Esophagus squamous epithelium (tissue), 5 donors: ENCODE measurements at regions not wholly inside any gene's neighbourhood (a gene's known extent, or its start where the extent isn't known, plus 50 kb on each side); places are given as distances from the start of the nearest gene placed in this dataset.

Experiments
- DNase-seq: peaks from one replicate; lab custom pipeline; 2025; lab: John Stamatoyannopoulos, UW
- H3K27ac ChIP-seq, 4 donors: fragments of 200-600 bp; sonication (generic); one replicate each; pipeline ENCODE4 v1.5.1; 2016 to 2019; ENCODE audit warnings: mild to moderate bottlenecking in 1 of 4
- H3K27me3 ChIP-seq, 4 donors: fragments of 200-600 bp; sonication (generic); 1 replicate in 3 of 4; 2 replicates in 1 of 4; pipeline versions ENCODE4 v1.5.1 to v1.6.0; 2017 to 2021; ENCODE audit warnings: antibody characterized with exemption in 1 of 4
- H3K36me3 ChIP-seq, 3 donors: fragments of 200-600 bp; sonication (generic); one replicate each; pipeline ENCODE4 v1.5.1; 2016 to 2019
- H3K4me1 ChIP-seq, 3 donors: fragments of 200-600 bp; sonication (generic); one replicate each; pipeline ENCODE4 v1.5.1; 2017 to 2019
- H3K4me3 ChIP-seq, 4 donors: fragments of 200-600 bp; sonication (generic); 1 replicate in 3 of 4; 2 replicates in 1 of 4; pipeline ENCODE4 v1.5.1; 2016 to 2019; ENCODE audit warnings: mild to moderate bottlenecking in 2 of 4, moderate library complexity in 1 of 4
- H3K9me3 ChIP-seq, 3 donors: fragments of 200-600 bp; sonication (generic); one replicate each; pipeline ENCODE4 v1.5.1; 2016 to 2019
- CTCF ChIP-seq, 6 experiments: fragments of 450-650 bp in 4 of 6; fragments of 200-600 bp in 2 of 6; sonication (generic) in 2 of 6; IDR thresholded peaks; one replicate each; pipeline ENCODE4 v1.5.1; 2016 to 2019; ENCODE audit warnings: antibody characterized with exemption in 6 of 6, mild to moderate bottlenecking in 4 of 6, moderate library complexity in 4 of 6
- POLR2A ChIP-seq, 4 donors: fragments of 450-650 bp; IDR thresholded peaks; one replicate each; pipeline ENCODE4 v1.6.1; 2017; ENCODE audit warnings: antibody characterized with exemption in 4 of 4, mild to moderate bottlenecking in 4 of 4, moderate library complexity in 3 of 4
- WGBS, 2 donors: methylation state at CpG; one replicate each; pipeline ENCODE4 v1.1.5; 2018; 5-methylcytosine and 5-hydroxymethylcytosine counted together
- intact Hi-C: fragments of 100-400 bp; cut with DNase I; formaldehyde crosslinking; loops from one replicate; pipeline ENCODE4 v1.15.0; 2022
- donor health status: DM: yes; HTN: yes; CAD: no.

- H3K9me3 ChIP-seq = no peaks in the 10 kb centered on the region
- H3K4me1 ChIP-seq = peaks cover 0 to 13% (median 0%) of the 10 kb centered on the region in 3 donors
- WGBS, 2 donors = 76 to 77% methylated on average over 7 of the region's 7 CpGs
- no peak overlapping the region for H3K27ac ChIP-seq
- TF ChIP-seq POLR2A (IDR thresholded peaks at IDR 0.05) (no peak), CTCF (IDR thresholded peaks at IDR 0.05) (no peak)
- no peak for DNase-seq
- intact Hi-C loops = no loop called here
- H3K36me3 ChIP-seq = no peaks in the 10 kb centered on the region
- no peaks in the 10 kb centered on the region for H3K27me3 ChIP-seq
- H3K4me3 ChIP-seq = no peak overlapping the region
Observed at GRCh38 chr9:85136987-85137386, 467.5 kb downstream of the NTRK2 start.

- no peaks in the 10 kb centered on the region for H3K36me3 ChIP-seq
- peaks cover 0 to 13% (median 0%) of the 10 kb centered on the region in 3 donors for H3K4me1 ChIP-seq
- H3K27ac ChIP-seq = no peak overlapping the region
- no peak for DNase-seq
- intact Hi-C loops = no loop called here
- no peaks in the 10 kb centered on the region for H3K27me3 ChIP-seq
- H3K9me3 ChIP-seq = no peaks in the 10 kb centered on the region
- TF ChIP-seq POLR2A (IDR thresholded peaks at IDR 0.05) = no peak
- H3K4me3 ChIP-seq = no peak overlapping the region
Observed at GRCh38 chr9:85136507-85136906, 467.0 kb downstream of the NTRK2 start.

GRCh38 chr9:85130764-85131163 is 461.2 kb downstream of the NTRK2 start:
- Histone ChIP-seq H3K4me3 (no peak overlapping the region), H3K27ac (no peak overlapping the region), H3K36me3 (no peaks in the 10 kb centered on the region), H3K9me3 (no peaks in the 10 kb centered on the region), H3K4me1 (peaks cover 0 to 7% (median 0%) of the 10 kb centered on the region in 3 donors), H3K27me3 (no peaks in the 10 kb centered on the region)
- TF ChIP-seq CTCF (IDR thresholded peaks at IDR 0.05) (no peak), POLR2A (IDR thresholded peaks at IDR 0.05) (no peak)
- WGBS, 2 donors = 86 to 95% methylated on average over 3 of the region's 3 CpGs
- DNase-seq = no peak
- intact Hi-C loops = no loop called here

GRCh38 chr9:85130260-85130659 is 460.7 kb downstream of the NTRK2 start:
- Histone ChIP-seq H3K27me3 (no peaks in the 10 kb centered on the region), H3K36me3 (no peaks in the 10 kb centered on the region), H3K9me3 (no peaks in the 10 kb centered on the region), H3K4me1 (peaks cover 0 to 8% (median 0%) of the 10 kb centered on the region in 3 donors), H3K4me3 (no peak overlapping the region), H3K27ac (no peak overlapping the region)
- intact Hi-C loops = no loop called here
- no peak for DNase-seq
- WGBS, 2 donors = 68 to 81% methylated on average over 2 of the region's 2 CpGs
- TF ChIP-seq POLR2A (IDR thresholded peaks at IDR 0.05) = no peak
- no peak for TF ChIP-seq CTCF (IDR thresholded peaks at IDR 0.05)

GRCh38 chr9:85129514-85129913 is 460.0 kb downstream of the NTRK2 start:
- WGBS, 2 donors = 61 to 71% methylated on average over 2 of the region's 2 CpGs
- intact Hi-C loops = no loop called here
- H3K4me3 ChIP-seq = no peak overlapping the region
- TF ChIP-seq POLR2A (IDR thresholded peaks at IDR 0.05) (no peak), CTCF (IDR thresholded peaks at IDR 0.05) (no peak)
- DNase-seq = no peak
- H3K4me1 ChIP-seq = peaks cover 0 to 15% (median 0%) of the 10 kb centered on the region in 3 donors
- no peak overlapping the region for H3K27ac ChIP-seq
- H3K9me3 ChIP-seq = no peaks in the 10 kb centered on the region
- H3K27me3 ChIP-seq = no peaks in the 10 kb centered on the region
- H3K36me3 ChIP-seq = no peaks in the 10 kb centered on the region
